Breast epithelium (tissue), 4 donors: ENCODE measurements at regions not wholly inside any gene's neighbourhood (a gene's known extent, or its start where the extent isn't known, plus 50 kb on each side); places are given as distances from the start of the nearest gene placed in this dataset.

ENCODE experiments used
- DNase-seq, 2 donors: peaks; one replicate each; pipeline ENCODE4 v3.0.0-alpha.2; 2019; ENCODE audit warnings: low spot score in 2 of 2
- H3K27ac ChIP-seq, 2 donors: fragments of 200-600 bp; sonication (generic) in 1 of 2; one replicate each; pipeline ENCODE4 v1.5.1; 2016 to 2019; ENCODE audit warnings: mild to moderate bottlenecking in 1 of 2
- H3K27me3 ChIP-seq, 2 donors: fragments of 200-600 bp; sonication (generic) in 1 of 2; one replicate each; pipeline versions ENCODE4 v1.5.1 to v1.6.0; 2017 to 2019; ENCODE audit warnings: control low read depth in 1 of 2, mild to moderate bottlenecking in 1 of 2
- H3K36me3 ChIP-seq: fragments of 200-600 bp; one replicate; pipeline ENCODE4 v1.5.1; 2019
- H3K4me1 ChIP-seq, 2 donors: fragments of 200-600 bp; sonication (generic); one replicate each; pipeline ENCODE4 v1.5.1; 2016 to 2019; ENCODE audit warnings: control low read depth in 1 of 2
- H3K4me3 ChIP-seq, 3 donors: fragments of 200-600 bp; sonication (generic); 1 replicate in 2 of 3; 2 replicates in 1 of 3; pipeline ENCODE4 v1.5.1; 2016 to 2019; ENCODE audit warnings: mild to moderate bottlenecking in 3 of 3, moderate library complexity in 2 of 3
- H3K9me3 ChIP-seq, 2 donors: fragments of 200-600 bp; sonication (generic) in 1 of 2; one replicate each; pipeline ENCODE4 v1.5.1; 2016 to 2019; ENCODE audit warnings: control low read depth in 1 of 2
- CTCF ChIP-seq, 3 donors: fragments of 450-650 bp; IDR thresholded peaks; one replicate each; pipeline ENCODE4 v1.5.1; 2016 to 2017; ENCODE audit warnings: antibody characterized with exemption in 3 of 3, mild to moderate bottlenecking in 3 of 3, moderate library complexity in 3 of 3
- POLR2A ChIP-seq: fragments of 450-650 bp; IDR thresholded peaks from one replicate; pipeline ENCODE4 v1.6.1; 2016; ENCODE audit warnings: antibody characterized with exemption, mild to moderate bottlenecking, moderate library complexity
- POLR2AphosphoS5 ChIP-seq, 3 donors: sonication (generic); formaldehyde crosslinking; IDR thresholded peaks; one replicate each; pipeline ENCODE4 v1.6.1; 2017; ENCODE audit warnings: antibody characterized with exemption in 3 of 3
- intact Hi-C: fragments of 100-400 bp; cut with DNase I; formaldehyde crosslinking; loops from one replicate; pipeline ENCODE4 v1.15.1; 2023; ENCODE audit warnings: low total_unique reads

DNA sequence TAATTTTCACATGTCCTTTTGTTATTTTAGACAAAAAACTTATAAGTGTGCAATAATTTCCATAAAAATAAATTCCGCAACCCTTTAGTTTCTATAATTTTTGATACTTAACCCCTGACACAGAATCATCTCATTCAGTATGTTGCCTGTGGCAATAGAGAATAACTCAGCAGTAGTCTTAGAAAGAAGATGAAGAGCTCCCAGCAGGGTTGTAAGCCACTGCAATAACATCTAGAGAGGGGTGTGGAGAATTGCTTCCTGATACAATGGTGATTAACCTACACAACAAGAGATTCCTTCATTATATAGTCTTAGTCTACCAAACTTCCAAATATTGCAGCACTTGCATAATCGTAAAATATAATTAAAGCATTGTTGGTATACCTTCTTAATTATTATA lies 118.9 kb downstream of the TMX3 start:
- H3K36me3 ChIP-seq = no peaks in the 10 kb centered on the region
- H3K9me3 ChIP-seq = no peaks in the 10 kb centered on the region
- TF ChIP-seq POLR2A = no peak
- no peak for TF ChIP-seq POLR2AphosphoS5 (IDR thresholded peaks at IDR 0.05)
- no peak for TF ChIP-seq CTCF (IDR thresholded peaks at IDR 0.05)
- no peak overlapping the region for H3K4me3 ChIP-seq
- intact Hi-C loops = loop anchor here (5.0 kb wide), 1 partner anchor 1369 kb away; no protein-coding TSS in a partner anchor
- no peak for DNase-seq
- H3K4me1 ChIP-seq = no peaks in the 10 kb centered on the region
- H3K27me3 ChIP-seq = no peaks in the 10 kb centered on the region
- H3K27ac ChIP-seq = no peak overlapping the region

GRCh38 chr18:68588169-68588568 lies 126.7 kb downstream of the TMX3 start:
- intact Hi-C loops = no loop called here
- Histone ChIP-seq H3K4me1 (no peaks in the 10 kb centered on the region), H3K9me3 (no peaks in the 10 kb centered on the region), H3K4me3 (no peak overlapping the region), H3K36me3 (no peaks in the 10 kb centered on the region), H3K27ac (no peak overlapping the region), H3K27me3 (no peaks in the 10 kb centered on the region)
- DNase-seq = no peak
- TF ChIP-seq CTCF (IDR thresholded peaks at IDR 0.05) (no peak), POLR2AphosphoS5 (IDR thresholded peaks at IDR 0.05) (no peak)

GRCh38 chr18:68583685-68584084 lies 131.2 kb downstream of the TMX3 start:
- no peaks in the 10 kb centered on the region for H3K36me3 ChIP-seq
- no peaks in the 10 kb centered on the region for H3K27me3 ChIP-seq
- intact Hi-C loops = no loop called here
- DNase-seq = no peak
- no peak for TF ChIP-seq CTCF (IDR thresholded peaks at IDR 0.05)
- no peak for TF ChIP-seq POLR2A
- no peak for TF ChIP-seq POLR2AphosphoS5 (IDR thresholded peaks at IDR 0.05)
- no peaks in the 10 kb centered on the region for H3K4me1 ChIP-seq
- no peaks in the 10 kb centered on the region for H3K9me3 ChIP-seq
- H3K4me3 ChIP-seq = no peak overlapping the region
- no peak overlapping the region for H3K27ac ChIP-seq

DNA sequence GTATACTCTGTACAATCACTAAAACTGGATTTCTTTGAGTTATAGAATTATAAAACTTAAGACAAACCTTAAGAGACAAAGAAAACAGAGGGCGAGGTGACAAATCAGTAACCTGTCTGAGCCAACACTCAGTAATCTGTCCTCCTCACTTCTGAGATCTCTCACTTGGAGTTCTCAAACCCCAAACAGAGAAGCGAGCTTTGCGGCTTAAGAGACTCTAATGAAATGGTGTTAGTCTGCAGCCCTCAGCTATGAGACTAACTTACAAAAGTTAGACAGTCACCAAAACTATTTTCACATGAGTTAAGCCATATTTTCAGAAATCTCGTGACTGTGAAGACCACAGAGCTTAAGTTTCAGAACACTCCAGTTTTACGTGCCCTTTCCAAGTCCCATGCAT lies 140.6 kb downstream of the TMX3 start:
- no peak overlapping the region for H3K27ac ChIP-seq
- TF ChIP-seq CTCF (IDR thresholded peaks at IDR 0.05) (no peak), POLR2AphosphoS5 (IDR thresholded peaks at IDR 0.05) (no peak), POLR2A (no peak)
- no peak for DNase-seq
- H3K4me1 ChIP-seq = no peaks in the 10 kb centered on the region
- intact Hi-C loops = no loop called here
- H3K9me3 ChIP-seq = peaks cover 0 to 12% of the 10 kb centered on the region in 2 donors
- no peak overlapping the region for H3K4me3 ChIP-seq
- H3K27me3 ChIP-seq = no peaks in the 10 kb centered on the region
- H3K36me3 ChIP-seq = no peaks in the 10 kb centered on the region

DNA sequence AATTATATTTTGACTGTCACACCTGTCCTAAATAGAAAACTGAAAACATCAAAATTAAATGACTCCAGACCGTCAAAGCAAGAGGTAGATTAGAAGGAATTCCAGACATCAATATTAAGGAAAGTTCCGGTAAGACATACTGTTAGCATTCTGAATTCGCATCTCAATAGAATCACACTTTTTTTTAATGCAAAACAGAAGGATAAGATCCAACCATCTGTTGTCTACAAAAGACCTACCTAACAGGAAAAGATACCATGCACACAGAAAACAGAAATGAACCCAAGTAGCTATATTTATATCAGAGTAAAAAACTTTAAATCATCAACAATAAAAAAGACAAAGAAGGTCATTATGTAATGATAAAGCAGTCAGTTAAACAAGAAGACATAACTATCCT lies 145.0 kb downstream of the TMX3 start:
- Histone ChIP-seq H3K36me3 (no peaks in the 10 kb centered on the region), H3K9me3 (peaks cover 0 to 12% of the 10 kb centered on the region in 2 donors), H3K27ac (no peak overlapping the region), H3K27me3 (no peaks in the 10 kb centered on the region), H3K4me1 (no peaks in the 10 kb centered on the region), H3K4me3 (no peak overlapping the region)
- no peak for TF ChIP-seq CTCF (IDR thresholded peaks at IDR 0.05)
- no peak for TF ChIP-seq POLR2A
- TF ChIP-seq POLR2AphosphoS5 (IDR thresholded peaks at IDR 0.05) = no peak
- intact Hi-C loops = no loop called here
- DNase-seq = no peak
